CD14-positive monocyte (primary cell): ENCODE measurements at regions not wholly inside any gene's neighbourhood (a gene's known extent, or its start where the extent isn't known, plus 50 kb on each side); places are given as distances from the start of the nearest gene placed in this dataset.

Experiments
- DNase-seq, 3 donors: peaks; one replicate each; pipeline ENCODE4 v3.0.0-alpha.2; 2011 to 2022
- H2AFZ ChIP-seq: 2 replicates; pipeline ENCODE4 v1.6.0; 2012; ENCODE audit warnings: mild to moderate bottlenecking, low read depth, low read length, inconsistent platforms; ENCODE audit not compliant: insufficient read depth, poor library complexity, severe bottlenecking
- H3K27ac ChIP-seq, 2 donors: 1 replicate in 1 of 2; 2 replicates in 1 of 2; pipeline ENCODE4 v1.5.1; 2012 to 2013; ENCODE audit warnings: low read length in 2 of 2, control low read depth in 1 of 2, inconsistent platforms in 1 of 2, low read depth in 1 of 2, mild to moderate bottlenecking in 1 of 2
- H3K27me3 ChIP-seq, 2 donors: one replicate each; pipeline versions ENCODE4 v1.6.0 to v1.6.1; 2011 to 2013; ENCODE audit warnings: low read length in 2 of 2; ENCODE audit not compliant: control insufficient read depth in 2 of 2, insufficient read depth in 2 of 2
- H3K36me3 ChIP-seq, 2 donors: replicated peaks in 1 of 2; 1 replicate in 1 of 2; 2 replicates in 1 of 2; pipeline versions ENCODE4 v1.5.1 to v1.6.1; 2012 to 2013; ENCODE audit warnings: low read length in 2 of 2, control low read depth in 1 of 2, inconsistent platforms in 1 of 2, mild to moderate bottlenecking in 1 of 2; ENCODE audit not compliant: insufficient read depth in 2 of 2, control insufficient read depth in 1 of 2
- H3K4me1 ChIP-seq, 2 donors: 1 replicate in 1 of 2; 2 replicates in 1 of 2; pipeline versions ENCODE4 v1.5.1 to v1.6.1; 2012 to 2013; ENCODE audit warnings: low read length in 2 of 2, control low read depth in 1 of 2, inconsistent platforms in 1 of 2, mild to moderate bottlenecking in 1 of 2, moderate library complexity in 1 of 2; ENCODE audit not compliant: insufficient read depth in 2 of 2, control insufficient read depth in 1 of 2
- H3K4me2 ChIP-seq: replicated peaks from 2 replicates; pipeline ENCODE3; 2012; ENCODE audit warnings: low read length, moderate library complexity, mild to moderate bottlenecking; ENCODE audit not compliant: poor library complexity, severe bottlenecking; ENCODE audit errors: extremely low read depth
- H3K4me3 ChIP-seq, 3 experiments: fragments of 200-600 bp in 1 of 3; sonication (generic) in 1 of 3; replicated peaks in 1 of 3; 1 replicate in 2 of 3; 2 replicates in 1 of 3; pipeline ENCODE4 v1.5.1; 2011 to 2013; ENCODE audit warnings: low read length in 3 of 3, mild to moderate bottlenecking in 3 of 3, control low read depth in 2 of 3, low read depth in 2 of 3, inconsistent platforms in 1 of 3, moderate library complexity in 1 of 3
- H3K79me2 ChIP-seq: 2 replicates; pipeline ENCODE4 v1.6.0; 2012; ENCODE audit warnings: mild to moderate bottlenecking, control low read depth, inconsistent platforms, low read length, moderate library complexity; ENCODE audit not compliant: insufficient read depth
- H3K9ac ChIP-seq: 2 replicates; pipeline ENCODE4 v1.6.0; 2017; ENCODE audit warnings: low read length, mild to moderate bottlenecking; ENCODE audit not compliant: insufficient read depth, poor library complexity, severe bottlenecking
- H3K9me3 ChIP-seq, 2 donors: replicated peaks in 1 of 2; 1 replicate in 1 of 2; 2 replicates in 1 of 2; pipeline versions ENCODE4 v1.5.1 to v1.6.1; 2012 to 2013; ENCODE audit warnings: low read length in 2 of 2, control low read depth in 1 of 2; ENCODE audit not compliant: control insufficient read depth in 1 of 2, insufficient read depth in 1 of 2
- H4K20me1 ChIP-seq: 2 replicates; pipeline ENCODE4 v1.6.0; 2012; ENCODE audit warnings: mild to moderate bottlenecking, low read length, control low read depth, moderate library complexity; ENCODE audit not compliant: insufficient read depth
- H3K27ac Mint-ChIP-seq, 7 donors: one replicate each; pipeline ENCODE4 v1.8.0; 2020; ENCODE audit warnings: mild to moderate bottlenecking in 7 of 7, mixed read lengths in 7 of 7, moderate library complexity in 6 of 7, inconsistent platforms in 2 of 7
- H3K27me3 Mint-ChIP-seq, 3 donors: one replicate each; pipeline ENCODE4 v1.8.0; 2021 to 2022; ENCODE audit warnings: low read depth in 3 of 3, mild to moderate bottlenecking in 3 of 3, mixed read lengths in 3 of 3, moderate library complexity in 3 of 3, inconsistent platforms in 1 of 3
- H3K36me3 Mint-ChIP-seq, 2 donors: one replicate each; pipeline ENCODE4 v1.8.0; 2020; ENCODE audit warnings: mixed read lengths in 2 of 2, inconsistent platforms in 1 of 2, mild to moderate bottlenecking in 1 of 2
- H3K4me1 Mint-ChIP-seq: one replicate; pipeline ENCODE4 v1.8.0; 2020; ENCODE audit warnings: mild to moderate bottlenecking, mixed read lengths
- H3K4me3 Mint-ChIP-seq, 2 donors: one replicate each; pipeline ENCODE4 v1.8.0; 2020; ENCODE audit warnings: mild to moderate bottlenecking in 2 of 2, mixed read lengths in 2 of 2, moderate library complexity in 1 of 2
- H3K9me3 Mint-ChIP-seq, 7 donors: one replicate each; pipeline ENCODE4 v1.8.0; 2020 to 2022; ENCODE audit warnings: mixed read lengths in 7 of 7, mild to moderate bottlenecking in 6 of 7, moderate library complexity in 6 of 7, inconsistent platforms in 2 of 7
- WGBS: methylation state at CpG from one replicate; pipeline ENCODE4 v1.1.5; 2013; ENCODE audit warnings: missing lambda C conversion rate; ENCODE audit not compliant: insufficient coverage; 5-methylcytosine and 5-hydroxymethylcytosine counted together
- intact Hi-C, 2 donors: fragments of 100-400 bp; cut with micrococcal nuclease; formaldehyde crosslinking; loops; one replicate each; pipeline versions ENCODE4 v1.15.0 to v1.15.1; 2023
- TF ChIP-seq, protein P1 (sequence below): fragments of 200-600 bp; IDR thresholded peaks from one replicate; pipeline ENCODE4 v1.8.0; 2022; ENCODE audit warnings: antibody characterized with exemption, mild to moderate bottlenecking

DNA sequence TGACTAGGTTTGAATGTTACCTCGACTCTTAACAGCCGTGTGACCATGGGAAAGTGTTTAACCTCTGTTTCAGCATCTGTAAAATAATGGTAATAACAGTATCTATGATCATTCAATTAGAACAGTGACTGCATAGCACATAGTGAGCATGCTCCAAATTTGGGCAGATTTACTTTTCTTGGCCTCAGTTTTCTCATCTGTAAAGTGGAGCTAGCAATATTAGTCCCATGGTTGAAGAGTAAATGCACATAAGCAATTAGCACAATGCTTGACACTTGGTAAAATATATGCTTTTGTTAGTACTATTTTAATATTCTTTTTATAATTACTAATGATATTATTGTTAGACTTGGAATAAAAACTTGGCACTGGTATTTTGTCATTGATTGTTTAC, 66.4 kb upstream of the TANC1 start:
- Mint-ChIP-seq H3K9me3 (no peaks in the 10 kb centered on the region), H3K27ac (no peak overlapping the region), H3K4me1 (no peaks in the 10 kb centered on the region), H3K27me3 (peaks cover 0 to 3% (median 0%) of the 10 kb centered on the region in 3 donors), H3K4me3 (no peak overlapping the region), H3K36me3 (no peaks in the 10 kb centered on the region)
- H3K27ac ChIP-seq, result no peak overlapping the region
- intact Hi-C loops, result loop anchor here in 1 of 2 donors (5.0 kb wide), 1 partner anchor 215 kb away; no protein-coding TSS in a partner anchor
- H3K4me2 ChIP-seq, result no peak overlapping the region
- H3K79me2 ChIP-seq, result no peaks in the 10 kb centered on the region
- DNase-seq, result no peak
- H3K4me3 ChIP-seq, result no peak overlapping the region
- TF ChIP-seq, protein P1, sequence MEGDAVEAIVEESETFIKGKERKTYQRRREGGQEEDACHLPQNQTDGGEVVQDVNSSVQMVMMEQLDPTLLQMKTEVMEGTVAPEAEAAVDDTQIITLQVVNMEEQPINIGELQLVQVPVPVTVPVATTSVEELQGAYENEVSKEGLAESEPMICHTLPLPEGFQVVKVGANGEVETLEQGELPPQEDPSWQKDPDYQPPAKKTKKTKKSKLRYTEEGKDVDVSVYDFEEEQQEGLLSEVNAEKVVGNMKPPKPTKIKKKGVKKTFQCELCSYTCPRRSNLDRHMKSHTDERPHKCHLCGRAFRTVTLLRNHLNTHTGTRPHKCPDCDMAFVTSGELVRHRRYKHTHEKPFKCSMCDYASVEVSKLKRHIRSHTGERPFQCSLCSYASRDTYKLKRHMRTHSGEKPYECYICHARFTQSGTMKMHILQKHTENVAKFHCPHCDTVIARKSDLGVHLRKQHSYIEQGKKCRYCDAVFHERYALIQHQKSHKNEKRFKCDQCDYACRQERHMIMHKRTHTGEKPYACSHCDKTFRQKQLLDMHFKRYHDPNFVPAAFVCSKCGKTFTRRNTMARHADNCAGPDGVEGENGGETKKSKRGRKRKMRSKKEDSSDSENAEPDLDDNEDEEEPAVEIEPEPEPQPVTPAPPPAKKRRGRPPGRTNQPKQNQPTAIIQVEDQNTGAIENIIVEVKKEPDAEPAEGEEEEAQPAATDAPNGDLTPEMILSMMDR, result no peak
- H3K9ac ChIP-seq, result no peak overlapping the region
- no peaks in the 10 kb centered on the region for H3K4me1 ChIP-seq
- H2AFZ ChIP-seq, result no peak overlapping the region
- no peaks in the 10 kb centered on the region for H3K27me3 ChIP-seq
- WGBS, result no CpG with 5 or more reads among the region's 2 CpGs
- no peaks in the 10 kb centered on the region for H4K20me1 ChIP-seq
- H3K9me3 ChIP-seq, result no peaks in the 10 kb centered on the region
- no peaks in the 10 kb centered on the region for H3K36me3 ChIP-seq

DNA sequence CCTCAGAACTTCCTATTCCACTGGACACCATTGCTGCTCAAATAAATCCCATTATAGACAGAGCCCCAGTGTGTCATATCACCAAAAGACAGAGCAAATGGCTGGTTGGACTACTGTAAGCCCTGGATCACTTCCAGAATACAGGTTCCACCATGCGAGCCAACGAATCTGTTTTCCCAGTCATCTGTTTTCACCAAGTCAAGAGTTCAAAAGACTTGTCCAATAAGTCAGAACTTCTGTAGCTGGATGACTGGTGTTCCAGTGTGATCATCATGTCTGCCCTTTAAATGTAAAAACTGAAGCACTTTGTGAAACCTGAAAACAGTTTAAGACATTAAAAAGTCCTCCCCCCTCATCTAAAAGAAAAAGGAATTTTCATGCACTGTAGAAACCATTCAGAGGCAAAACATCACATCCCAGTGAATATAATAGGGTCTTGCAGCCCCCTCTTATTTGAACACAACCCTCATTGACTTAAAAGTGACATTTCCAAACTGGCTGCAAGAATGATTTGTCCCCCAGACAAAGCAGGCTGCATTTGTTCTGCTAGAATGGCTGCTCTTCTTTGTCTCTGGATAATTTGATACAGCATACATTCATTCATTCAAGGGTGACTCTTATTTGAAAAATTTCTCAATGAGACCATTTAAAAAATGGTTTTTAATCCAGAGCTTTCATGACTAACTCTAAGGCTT, 64.6 kb upstream of the TANC1 start:
- Histone ChIP-seq H2AFZ (no peak overlapping the region), H4K20me1 (no peaks in the 10 kb centered on the region), H3K27me3 (no peaks in the 10 kb centered on the region), H3K4me1 (no peaks in the 10 kb centered on the region), H3K27ac (no peak overlapping the region), H3K9me3 (no peaks in the 10 kb centered on the region), H3K36me3 (no peaks in the 10 kb centered on the region), H3K79me2 (no peaks in the 10 kb centered on the region), H3K4me2 (no peak overlapping the region), H3K9ac (no peak overlapping the region), H3K4me3 (no peak overlapping the region)
- H3K27me3 Mint-ChIP-seq, result peaks cover 0 to 1% (median 0%) of the 10 kb centered on the region in 3 donors
- no peak for DNase-seq
- no peaks in the 10 kb centered on the region for H3K4me1 Mint-ChIP-seq
- no peaks in the 10 kb centered on the region for H3K9me3 Mint-ChIP-seq
- 90% methylated on average over 2 of the region's 2 CpGs for WGBS
- no peak overlapping the region for H3K4me3 Mint-ChIP-seq
- H3K36me3 Mint-ChIP-seq, result no peaks in the 10 kb centered on the region
- intact Hi-C loops, result loop anchor here in 1 of 2 donors (5.0 kb wide), 1 partner anchor 213 kb away; no protein-coding TSS in a partner anchor
- TF ChIP-seq, protein P1, result no peak
- no peak overlapping the region for H3K27ac Mint-ChIP-seq
